Activated CD8-positive, alpha-beta memory T cell treated with anti-CD3 and anti-CD28 coated beads for 4 hours (primary cell): ENCODE measurements at regions not wholly inside any gene's neighbourhood (a gene's known extent, or its start where the extent isn't known, plus 50 kb on each side); places are given as distances from the start of the nearest gene placed in this dataset.

Experiments
- DNase-seq, 2 donors: peaks; one replicate each; pipeline ENCODE4 v3.0.0-alpha.2; 2020; ENCODE audit warnings: low read depth in 2 of 2

GRCh38 chr3:59546522-59546921, 496.7 kb upstream of the CFAP20DC start:
- no peak for DNase-seq

DNA sequence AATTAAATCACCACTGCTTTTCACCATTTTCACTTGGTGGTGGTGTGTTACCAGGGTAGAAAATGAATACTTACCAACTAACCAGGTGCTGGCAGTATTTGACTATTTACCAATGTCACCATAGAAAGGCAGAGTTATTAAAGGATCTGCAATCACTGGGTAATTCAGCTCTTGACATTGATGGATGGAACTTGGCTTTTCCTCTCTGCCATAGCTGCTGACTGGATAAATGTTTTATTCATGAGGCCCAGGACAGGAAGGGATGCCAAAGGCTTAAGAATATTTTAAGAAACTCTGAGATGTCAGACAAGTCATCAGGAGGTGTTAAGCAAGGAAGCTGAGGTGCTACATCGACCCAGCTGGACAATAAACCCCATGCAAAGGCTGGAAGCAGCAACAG, 495.5 kb upstream of the CFAP20DC start:
- DNase-seq: no peak

- no peak for DNase-seq
These were observed 492.5 kb upstream of the CFAP20DC start for GRCh38 chr3:59542276-59542675.

DNA sequence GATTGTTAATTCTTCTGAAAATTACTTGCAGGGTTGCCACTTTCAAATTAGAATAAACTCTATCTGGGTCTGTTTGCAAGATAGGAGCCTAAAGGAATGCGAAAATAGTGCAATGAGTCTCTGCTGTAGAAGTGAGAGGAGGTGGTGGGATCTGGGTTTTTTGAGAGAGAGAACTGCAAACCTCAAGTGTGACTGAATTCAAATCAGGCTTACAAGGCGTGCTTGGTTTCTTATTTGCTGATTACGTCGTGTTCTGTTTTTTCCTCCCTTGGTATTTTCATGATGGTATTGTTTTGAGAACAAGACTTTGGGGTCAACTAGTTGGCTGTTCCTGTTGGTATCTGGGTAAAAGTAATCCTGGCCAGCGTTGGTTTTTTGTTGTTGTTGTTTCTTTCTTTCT, 490.9 kb upstream of the CFAP20DC start:
- DNase-seq: no peak

- DNase-seq: no peak
These were observed 490.4 kb upstream of the CFAP20DC start for GRCh38 chr3:59540241-59540640.

DNA sequence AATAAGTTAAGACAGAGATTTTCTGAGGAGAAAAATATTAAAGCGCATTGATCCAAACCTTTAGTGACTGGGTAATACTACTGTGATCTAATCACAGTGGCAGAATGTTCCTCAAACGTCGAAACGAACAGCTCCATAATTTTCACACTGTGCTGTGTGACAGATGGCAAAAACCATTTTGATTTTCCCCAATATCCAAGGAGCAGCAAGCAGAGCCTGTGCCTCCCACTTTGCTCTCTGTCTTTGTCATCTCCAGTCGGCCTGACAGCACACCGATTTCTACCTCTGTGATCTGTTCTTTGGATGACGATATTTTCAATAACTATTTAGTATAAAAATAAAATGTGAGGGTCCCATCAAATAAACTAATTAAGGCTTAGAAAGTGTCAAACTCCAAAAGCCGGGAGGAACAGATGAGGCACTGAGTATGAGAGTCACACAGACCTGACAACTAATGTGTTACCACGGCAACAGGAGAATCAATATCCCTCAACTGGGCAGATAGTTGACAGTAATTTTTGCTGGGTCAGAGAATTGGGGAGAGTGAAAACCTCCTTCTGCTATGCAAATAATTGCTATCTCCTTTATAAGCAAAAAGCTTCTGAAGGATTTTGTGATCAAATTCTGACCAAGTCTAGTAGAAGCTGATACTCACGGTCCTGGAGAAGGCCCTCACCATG, 489.1 kb upstream of the CFAP20DC start:
- DNase-seq: no peak

GRCh38 chr3:59535791-59536221, 486.0 kb upstream of the CFAP20DC start:
- DNase-seq: no peak

DNA sequence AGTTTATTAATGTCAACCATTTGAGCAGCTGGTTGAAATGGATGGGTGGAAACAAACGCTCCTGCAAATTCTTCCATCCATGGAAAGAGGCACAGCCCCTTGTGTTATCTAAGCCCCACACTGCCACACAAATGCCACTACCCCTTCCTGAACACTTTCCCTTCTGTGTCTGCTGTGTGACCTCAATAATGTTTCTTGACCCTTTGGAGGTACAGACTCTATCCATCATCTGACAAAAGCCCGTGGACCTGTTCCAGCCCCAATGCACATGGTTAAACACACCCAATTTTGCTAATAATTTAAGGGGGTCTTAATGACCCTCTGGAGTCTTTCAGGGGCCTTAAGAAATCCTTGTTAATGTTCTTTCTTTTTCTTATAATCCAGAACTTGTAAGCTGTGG, 482.2 kb upstream of the CFAP20DC start:
- no peak for DNase-seq

DNA sequence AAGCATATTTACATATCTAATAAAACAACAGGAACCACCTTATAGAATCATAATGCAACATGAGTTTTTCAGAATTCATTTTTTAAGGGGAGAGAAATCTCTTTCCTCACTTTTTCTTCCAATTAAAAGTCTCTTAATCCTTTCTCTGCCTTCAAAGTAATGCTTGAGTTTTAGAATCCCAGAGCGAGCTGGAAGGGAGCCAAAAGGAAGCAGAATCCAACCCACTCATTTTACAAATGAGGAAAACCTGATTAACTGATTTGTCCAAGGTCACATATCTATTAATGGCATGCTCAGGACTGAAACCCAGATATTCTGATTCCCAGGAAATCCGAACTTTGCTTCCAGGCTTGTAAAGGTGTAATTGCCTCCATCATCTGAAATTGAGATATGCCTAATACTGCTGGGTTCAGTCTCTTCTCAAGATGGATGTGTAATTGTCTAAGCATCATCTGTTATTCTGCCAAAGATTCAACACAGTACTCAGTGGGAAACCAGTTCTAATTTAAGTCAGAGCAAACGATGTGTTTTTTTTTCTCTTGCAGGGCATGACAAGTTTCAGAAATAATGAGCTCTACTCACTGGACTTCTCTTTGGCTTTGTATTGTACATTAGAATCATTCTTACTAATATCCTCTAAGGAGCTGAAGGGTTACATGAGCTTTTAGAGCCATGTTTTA, 481.4 kb upstream of the CFAP20DC start:
- no peak for DNase-seq

DNA sequence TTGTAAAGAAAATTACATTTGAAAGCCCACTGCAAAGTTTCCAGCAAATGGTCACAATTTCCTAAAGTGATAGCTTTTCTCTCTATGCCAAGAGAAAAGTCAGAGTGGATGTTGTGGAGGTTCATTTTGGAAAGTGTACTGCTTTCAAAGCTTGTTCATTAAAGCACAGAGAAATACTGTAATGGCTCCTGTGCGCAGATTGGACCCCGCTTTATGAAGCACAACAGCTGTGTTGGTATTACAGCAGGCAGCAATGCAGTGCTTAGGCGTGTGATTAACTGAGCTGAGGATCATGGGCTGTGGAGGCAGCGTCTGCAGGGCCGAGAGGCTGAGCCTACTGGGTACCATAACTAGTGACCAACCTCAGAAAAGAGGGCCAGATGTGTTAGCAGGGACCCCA, 478.4 kb upstream of the CFAP20DC start:
- no peak for DNase-seq

DNA sequence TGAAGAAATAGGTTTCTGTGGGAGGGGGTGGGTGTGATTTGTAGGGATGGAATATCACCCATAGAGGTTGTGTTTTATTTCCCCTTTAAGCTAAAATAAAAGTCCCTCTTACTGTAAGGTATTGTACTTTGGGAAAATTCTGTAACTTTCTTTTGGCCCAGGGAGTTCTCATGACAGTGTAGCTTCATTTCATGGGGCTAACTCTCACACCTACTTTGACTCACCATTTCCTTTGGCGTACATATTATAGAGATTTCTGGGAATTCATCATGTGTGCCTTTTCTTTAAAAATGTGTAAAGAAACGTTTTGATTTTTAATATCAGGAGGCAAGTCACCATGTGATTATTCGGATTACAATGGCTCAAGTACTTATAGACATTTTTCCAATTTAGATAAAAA, 477.7 kb upstream of the CFAP20DC start:
- no peak for DNase-seq

DNA sequence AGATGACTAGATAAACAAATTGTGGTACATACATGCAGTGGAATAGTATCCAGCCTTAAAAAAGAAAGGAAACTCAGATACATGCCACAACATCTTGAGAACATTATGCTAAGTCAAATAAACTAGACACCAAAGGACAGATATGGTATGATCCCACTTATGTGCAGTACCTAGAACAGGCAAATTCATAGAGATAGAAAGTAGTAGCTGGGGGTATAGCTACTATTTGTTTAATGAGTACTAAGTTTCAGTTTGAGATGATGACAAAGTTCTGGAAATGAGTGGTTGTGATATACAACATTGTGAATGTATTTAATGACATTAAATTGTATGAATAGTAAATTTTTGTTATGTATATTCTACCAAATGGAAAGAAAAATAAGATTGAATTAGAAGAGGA, 477.2 kb upstream of the CFAP20DC start:
- DNase-seq: no peak

DNA sequence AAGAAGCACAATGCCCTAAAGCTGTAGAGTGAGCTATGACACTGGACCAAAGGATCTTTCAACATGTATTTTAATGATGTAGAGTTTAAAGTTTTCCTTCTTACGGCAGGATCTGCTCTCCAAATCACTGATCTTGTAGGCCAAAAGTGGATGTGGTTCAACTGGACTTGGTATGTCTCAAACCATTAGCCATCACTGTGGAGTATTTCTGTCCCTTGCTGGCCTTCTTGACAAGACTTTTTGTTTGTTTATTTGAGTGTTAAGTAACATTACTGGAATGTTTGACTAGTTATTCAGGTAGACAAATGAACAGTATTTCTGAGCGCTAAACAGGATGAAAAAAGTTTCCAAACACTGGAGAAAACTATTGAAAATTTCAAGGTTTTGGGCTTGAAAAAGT, 472.7 kb upstream of the CFAP20DC start:
- DNase-seq: no peak

DNA sequence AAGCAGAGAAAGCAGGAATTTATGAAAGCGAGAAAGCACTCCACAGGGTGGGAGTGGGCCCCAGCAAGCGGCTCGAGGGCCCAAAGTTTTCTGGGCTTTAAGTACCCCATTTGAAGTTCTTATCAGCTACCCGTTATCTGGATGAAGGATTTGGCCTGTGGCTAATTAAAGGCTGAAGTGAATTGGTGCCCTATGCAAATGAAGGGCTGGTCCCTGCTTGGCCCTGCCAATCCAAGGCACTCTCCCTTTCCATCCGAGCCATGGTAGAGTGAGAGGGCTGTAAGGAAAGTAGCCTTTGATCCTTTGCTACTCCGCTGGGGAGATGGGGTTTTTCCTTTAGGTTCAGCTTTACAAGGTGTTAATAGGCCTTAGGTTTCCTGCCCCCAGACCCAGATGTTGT, 469.3 kb upstream of the CFAP20DC start:
- DNase-seq: no peak

GRCh38 chr3:59518283-59519055, 468.6 kb upstream of the CFAP20DC start:
- DNase-seq: no peak

DNA sequence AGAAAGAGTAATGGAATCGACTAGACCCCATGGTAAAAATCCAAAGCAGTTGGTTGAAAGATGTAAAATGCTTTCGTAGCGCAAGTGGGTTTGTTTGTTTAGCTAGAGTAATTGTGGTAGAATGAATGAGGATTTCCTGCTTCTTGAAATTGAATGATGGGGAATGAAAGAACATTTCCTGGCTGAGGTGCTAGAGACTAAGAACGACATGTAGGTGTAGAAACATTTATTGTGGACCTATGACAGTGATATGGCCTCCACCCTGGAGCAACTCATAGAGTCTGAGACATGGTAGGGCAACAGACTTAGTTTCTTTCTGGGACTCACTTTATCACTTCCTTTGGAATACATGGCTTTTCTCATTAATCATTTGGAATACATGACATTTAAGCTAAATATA, 467.6 kb upstream of the CFAP20DC start:
- no peak for DNase-seq

GRCh38 chr3:59515966-59516365, 466.1 kb upstream of the CFAP20DC start:
- DNase-seq: no peak

- no peak for DNase-seq
These were observed 465.1 kb upstream of the CFAP20DC start for GRCh38 chr3:59514865-59515482.

GRCh38 chr3:59513570-59513969, 463.7 kb upstream of the CFAP20DC start:
- no peak for DNase-seq

GRCh38 chr3:59512066-59512465, 462.2 kb upstream of the CFAP20DC start:
- no peak for DNase-seq

DNA sequence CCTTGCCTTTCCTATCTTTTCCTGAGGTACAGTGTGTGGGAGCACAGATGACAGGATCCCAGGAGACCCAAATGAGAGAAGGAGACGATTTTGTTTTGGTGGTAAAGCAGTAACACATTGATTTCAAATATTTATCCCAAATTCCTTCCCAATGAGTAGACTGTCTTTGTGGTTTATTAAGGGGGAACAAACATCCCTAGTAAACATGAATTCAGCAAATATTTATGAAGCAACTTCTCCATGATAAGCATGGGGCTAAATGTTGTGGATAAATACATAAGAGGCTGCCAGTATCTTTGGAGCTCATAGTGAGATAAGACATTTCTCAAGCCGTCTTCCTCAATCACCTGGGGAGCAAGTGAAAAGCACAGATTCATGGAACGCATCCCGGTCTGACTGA, 460.8 kb upstream of the CFAP20DC start:
- no peak for DNase-seq

GRCh38 chr3:59508273-59508672, 458.4 kb upstream of the CFAP20DC start:
- no peak for DNase-seq

DNA sequence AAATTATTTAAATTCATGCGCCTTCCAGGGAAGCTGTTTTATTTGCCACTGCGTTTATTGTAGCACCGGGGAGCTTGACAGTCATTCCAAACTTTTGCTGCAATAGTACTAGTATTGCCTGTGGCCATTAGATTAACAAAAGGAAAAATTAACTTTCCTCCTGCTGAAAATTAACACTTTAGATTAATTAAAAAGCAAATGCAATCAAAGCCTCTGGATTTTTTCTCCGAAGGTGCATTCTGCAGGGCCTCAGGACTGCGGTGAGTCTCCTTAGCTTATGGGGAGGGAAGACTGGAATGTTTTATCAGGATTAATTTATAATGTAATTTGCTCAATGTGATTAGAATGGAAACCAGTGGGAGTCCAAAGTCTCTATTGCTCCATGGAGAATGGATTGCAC, 456.4 kb upstream of the CFAP20DC start:
- no peak for DNase-seq
